ENCODE measurements at regions not wholly inside any gene's neighbourhood (a gene's known extent, or its start where the extent isn't known, plus 50 kb on each side); places are given as distances from the start of the nearest gene placed in this dataset.
A peak's percentile ranks its signal among the peaks of the same experiment; 100 is the strongest.

DNA sequence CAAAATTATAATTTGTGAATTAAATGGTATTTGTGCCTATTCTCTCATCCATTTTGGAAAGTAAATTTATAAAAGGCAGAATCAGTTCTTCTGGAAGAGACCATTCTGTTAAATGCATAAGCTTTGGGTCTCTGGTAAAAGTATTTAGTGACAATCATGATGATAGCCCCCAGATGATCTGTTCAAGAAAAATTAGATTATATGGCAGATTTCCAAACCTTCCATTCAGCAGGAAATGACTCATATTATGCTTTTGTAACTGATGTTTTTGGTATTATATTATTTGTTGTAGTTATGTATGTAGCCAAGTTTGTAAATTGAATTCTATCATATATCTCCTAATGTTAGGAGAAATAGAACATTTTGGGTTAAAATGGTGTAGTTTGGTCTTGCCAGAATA is 340.8 kb upstream of the DPH6 start:
- DNase-seq (no peak), ATAC-seq (replicated peaks in 1 of 2) (no peak)
- H3K9me3 Mint-ChIP-seq, result no peaks in the 10 kb centered on the region
- H3K27me3 Mint-ChIP-seq (ENCODE audit: low read depth), result no peaks in the 10 kb centered on the region
- H3K4me1 Mint-ChIP-seq (ENCODE audit: low read depth), result no peaks in the 10 kb centered on the region
- no peaks in the 10 kb centered on the region for H3K36me3 Mint-ChIP-seq (ENCODE audit: insufficient read depth in 2 of 2)
- no peak overlapping the region for H3K4me3 Mint-ChIP-seq
- H3K27ac Mint-ChIP-seq, result no peak overlapping the region

DNA sequence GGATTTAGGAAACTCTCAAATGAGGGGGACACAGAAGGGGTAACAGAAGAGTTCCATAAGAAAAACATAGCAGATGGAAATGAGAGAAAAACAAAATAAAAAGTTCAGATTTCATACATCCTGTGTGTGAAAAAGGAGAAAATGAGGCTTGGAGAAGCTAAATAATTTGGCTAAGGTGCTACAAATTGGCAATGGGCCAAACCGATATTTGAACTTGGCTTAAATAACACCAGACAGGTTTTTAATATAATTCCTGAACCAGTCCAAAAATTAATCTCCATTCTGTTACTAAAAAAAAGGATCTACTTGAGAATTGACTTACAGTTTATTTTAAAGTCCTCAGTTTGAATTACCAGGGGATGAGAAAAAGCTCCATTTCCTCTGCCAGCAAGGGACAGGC is 342.9 kb upstream of the DPH6 start:
- no peak for DNase-seq
- Mint-ChIP-seq H3K27me3 (ENCODE audit: low read depth) (no peaks in the 10 kb centered on the region), H3K9me3 (no peaks in the 10 kb centered on the region), H3K27ac (no peak overlapping the region), H3K36me3 (ENCODE audit: insufficient read depth in 2 of 2) (no peaks in the 10 kb centered on the region), H3K4me3 (no peak overlapping the region), H3K4me1 (ENCODE audit: low read depth) (no peaks in the 10 kb centered on the region)
- ATAC-seq (replicated peaks in 1 of 2), result no peak

DNA sequence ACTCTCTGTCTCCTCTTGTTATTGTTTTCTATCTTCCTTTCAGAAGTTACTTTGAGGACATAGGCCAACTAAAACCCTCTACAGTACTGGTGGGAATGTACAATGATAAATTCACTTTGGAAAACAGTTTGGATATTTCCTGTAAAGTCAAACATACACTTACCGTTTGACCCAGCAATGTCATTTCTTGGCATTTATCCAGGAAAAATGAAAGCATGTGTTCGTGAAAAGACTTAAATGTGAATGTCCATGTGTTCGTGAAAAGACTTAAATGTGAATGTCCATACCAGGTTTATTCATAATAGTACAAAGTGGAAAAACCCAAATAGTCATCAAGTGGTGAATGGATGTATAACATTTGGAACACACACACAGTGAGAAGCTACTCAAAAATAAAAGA is 361.5 kb upstream of the DPH6 start:
- Mint-ChIP-seq H3K9me3 (peaks cover 0 to 2% of the 10 kb centered on the region in 2 donors), H3K4me1 (ENCODE audit: low read depth) (no peaks in the 10 kb centered on the region), H3K27ac (no peak overlapping the region), H3K4me3 (no peak overlapping the region), H3K27me3 (ENCODE audit: low read depth) (no peaks in the 10 kb centered on the region), H3K36me3 (ENCODE audit: insufficient read depth in 2 of 2) (no peaks in the 10 kb centered on the region)
- DNase-seq (no peak), ATAC-seq (replicated peaks in 1 of 2) (no peak)

DNA sequence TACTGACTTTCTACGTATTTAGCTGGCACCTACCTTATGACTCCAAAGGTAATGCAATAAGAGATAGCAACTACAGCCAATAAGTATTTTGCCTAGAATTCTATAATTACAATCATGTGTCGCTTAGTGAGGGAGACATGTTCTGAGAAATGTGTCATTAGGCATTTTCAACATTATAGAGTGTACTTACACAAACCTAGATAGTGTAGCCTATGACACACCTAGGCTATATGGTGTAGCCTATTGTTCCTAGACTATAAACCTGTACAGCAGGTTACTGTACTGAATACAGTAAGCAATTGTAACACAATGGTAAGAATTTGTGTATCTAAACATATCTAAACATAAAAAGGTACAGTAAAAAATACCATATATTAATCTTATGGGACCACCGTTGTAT is 363.4 kb upstream of the DPH6 start:
- no peaks in the 10 kb centered on the region for H3K9me3 Mint-ChIP-seq
- no peak overlapping the region for H3K4me3 Mint-ChIP-seq
- no peak for DNase-seq
- no peaks in the 10 kb centered on the region for H3K36me3 Mint-ChIP-seq (ENCODE audit: insufficient read depth in 2 of 2)
- H3K27ac Mint-ChIP-seq, result no peak overlapping the region
- no peaks in the 10 kb centered on the region for H3K4me1 Mint-ChIP-seq (ENCODE audit: low read depth)
- H3K27me3 Mint-ChIP-seq (ENCODE audit: low read depth), result no peaks in the 10 kb centered on the region
- ATAC-seq (replicated peaks in 1 of 2), result no peak

DNA sequence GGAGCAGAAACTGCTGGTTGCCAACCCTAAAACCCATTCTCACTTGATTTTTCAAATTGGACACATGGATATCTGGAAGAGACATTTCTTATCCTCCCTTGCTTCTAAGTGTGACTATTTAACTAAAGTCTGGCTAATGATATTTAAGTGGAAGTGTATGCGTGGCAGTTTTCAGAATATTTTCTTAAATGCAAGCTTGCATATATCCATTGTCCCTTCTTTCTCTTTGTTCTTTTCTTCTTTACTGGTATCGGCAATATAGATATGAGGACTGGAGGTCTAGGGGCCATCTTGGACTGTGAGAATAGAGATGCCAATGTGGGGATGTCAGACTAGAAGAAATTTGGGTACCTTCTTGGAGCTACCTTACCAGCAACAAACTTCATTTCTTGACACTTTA is 364.3 kb upstream of the DPH6 start:
- Mint-ChIP-seq H3K36me3 (ENCODE audit: insufficient read depth in 2 of 2) (peaks cover 0 to 2% of the 10 kb centered on the region in 2 donors), H3K27me3 (ENCODE audit: low read depth) (no peaks in the 10 kb centered on the region), H3K27ac (no peak overlapping the region), H3K4me3 (no peak overlapping the region), H3K4me1 (ENCODE audit: low read depth) (no peaks in the 10 kb centered on the region), H3K9me3 (peaks cover 3 to 4% of the 10 kb centered on the region in 2 donors)
- DNase-seq (no peak), ATAC-seq (replicated peaks in 1 of 2) (no peak)

- no peak overlapping the region for H3K4me3 Mint-ChIP-seq
- DNase-seq, result no peak
- H3K36me3 Mint-ChIP-seq (ENCODE audit: insufficient read depth in 2 of 2), result peaks cover 0 to 2% of the 10 kb centered on the region in 2 donors
- H3K4me1 Mint-ChIP-seq (ENCODE audit: low read depth), result no peaks in the 10 kb centered on the region
- H3K27me3 Mint-ChIP-seq (ENCODE audit: low read depth), result no peaks in the 10 kb centered on the region
- peaks cover 3 to 6% of the 10 kb centered on the region in 2 donors for H3K9me3 Mint-ChIP-seq
- no peak overlapping the region for H3K27ac Mint-ChIP-seq
- no peak for ATAC-seq (replicated peaks in 1 of 2)
Measured at GRCh38 chr15:35911052-35911777, 365.2 kb upstream of the DPH6 start.

DNA sequence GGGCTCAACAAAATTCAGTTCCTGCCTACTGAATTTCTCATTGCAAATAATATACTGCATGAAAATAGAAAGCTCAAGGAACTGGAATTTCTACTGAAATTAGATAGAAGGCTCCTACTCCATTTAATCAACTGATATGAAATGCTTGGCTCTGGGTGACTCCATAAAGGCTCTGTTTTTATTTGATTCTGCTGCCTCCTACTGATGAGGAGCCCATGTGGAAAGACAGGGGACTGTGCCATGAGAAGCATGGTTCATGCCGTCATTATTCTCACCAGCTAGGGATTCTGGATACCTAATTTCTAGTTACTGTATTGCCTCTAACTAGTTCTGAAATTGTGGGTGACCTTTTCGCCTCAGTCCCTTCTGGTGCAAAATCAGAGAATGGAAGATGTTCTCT is 366.2 kb upstream of the DPH6 start:
- DNase-seq (no peak), ATAC-seq (replicated peaks in 1 of 2) (no peak)
- H3K4me3 Mint-ChIP-seq, result no peak overlapping the region
- peaks cover 0 to 2% of the 10 kb centered on the region in 2 donors for H3K36me3 Mint-ChIP-seq (ENCODE audit: insufficient read depth in 2 of 2)
- H3K9me3 Mint-ChIP-seq, result peaks cover 3 to 6% of the 10 kb centered on the region in 2 donors
- H3K27me3 Mint-ChIP-seq (ENCODE audit: low read depth), result no peaks in the 10 kb centered on the region
- no peak overlapping the region for H3K27ac Mint-ChIP-seq
- H3K4me1 Mint-ChIP-seq (ENCODE audit: low read depth), result no peaks in the 10 kb centered on the region

GRCh38 chr15:35914573-35914972 is 368.6 kb upstream of the DPH6 start:
- Mint-ChIP-seq H3K4me1 (ENCODE audit: low read depth) (no peaks in the 10 kb centered on the region), H3K9me3 (peaks cover 5 to 13% of the 10 kb centered on the region in 2 donors), H3K27ac (no peak overlapping the region), H3K36me3 (ENCODE audit: insufficient read depth in 2 of 2) (peaks cover 0 to 2% of the 10 kb centered on the region in 2 donors), H3K4me3 (no peak overlapping the region), H3K27me3 (ENCODE audit: low read depth) (no peaks in the 10 kb centered on the region)
- ATAC-seq (replicated peaks in 1 of 2) (no peak), DNase-seq (no peak)

DNA sequence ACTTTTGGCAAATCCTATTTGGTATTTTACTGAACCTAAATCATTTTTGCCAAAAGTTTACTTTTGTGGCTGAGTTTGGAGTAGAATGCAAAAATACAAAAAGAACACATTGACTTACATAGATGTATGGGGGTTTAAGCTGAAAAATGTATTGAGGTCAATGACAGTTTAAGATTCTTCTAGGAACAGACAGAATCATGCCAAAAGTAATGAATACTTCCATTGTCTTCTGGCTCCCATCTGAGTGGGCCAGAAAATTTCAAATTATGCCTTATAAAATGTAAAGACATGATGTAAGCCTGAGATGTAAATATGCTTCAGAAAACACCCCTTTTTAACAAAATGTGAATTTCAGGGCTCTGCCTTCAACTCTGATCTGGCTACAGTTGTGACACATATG is 375.1 kb upstream of the DPH6 start:
- ATAC-seq (replicated peaks in 1 of 2), result no peak
- H3K9me3 Mint-ChIP-seq, result peaks cover 2 to 7% of the 10 kb centered on the region in 2 donors

GRCh38 chr15:35925275-35926006 is 379.5 kb upstream of the DPH6 start:
- Mint-ChIP-seq H3K27ac (no peak overlapping the region), H3K36me3 (ENCODE audit: insufficient read depth in 2 of 2) (no peaks in the 10 kb centered on the region), H3K4me1 (ENCODE audit: low read depth) (no peaks in the 10 kb centered on the region), H3K27me3 (ENCODE audit: low read depth) (no peaks in the 10 kb centered on the region), H3K4me3 (no peak overlapping the region), H3K9me3 (peaks cover 0 to 3% of the 10 kb centered on the region in 2 donors)
- DNase-seq (no peak), ATAC-seq (replicated peaks in 1 of 2) (no peak)

More for the DNA sequence above, 375.1 kb upstream of the DPH6 start:
- no peaks in the 10 kb centered on the region for H3K27me3 Mint-ChIP-seq (ENCODE audit: low read depth)
- no peaks in the 10 kb centered on the region for H3K4me1 Mint-ChIP-seq (ENCODE audit: low read depth)
- H3K36me3 Mint-ChIP-seq (ENCODE audit: insufficient read depth in 2 of 2), result no peaks in the 10 kb centered on the region
- no peak overlapping the region for H3K4me3 Mint-ChIP-seq
- no peak overlapping the region for H3K27ac Mint-ChIP-seq
- DNase-seq, result no peak

DNA sequence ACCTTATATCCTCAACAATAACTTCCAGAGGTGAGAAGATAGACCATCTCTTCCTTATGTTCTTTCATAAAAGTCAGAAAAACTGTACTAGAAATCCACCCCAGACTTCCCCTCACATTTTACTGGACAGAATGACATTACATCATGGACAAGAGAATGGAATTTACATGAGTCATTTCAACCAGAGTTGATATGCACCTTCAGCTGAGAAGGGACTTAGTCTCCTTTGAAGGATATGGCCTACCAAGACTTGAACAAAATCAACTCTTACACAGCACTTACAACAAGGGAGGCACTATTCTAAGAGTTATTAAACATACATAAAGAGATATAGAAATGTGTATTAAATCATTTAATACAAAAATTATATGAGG is 380.0 kb upstream of the DPH6 start:
- H3K4me1 Mint-ChIP-seq (ENCODE audit: low read depth), result no peaks in the 10 kb centered on the region
- no peaks in the 10 kb centered on the region for H3K36me3 Mint-ChIP-seq (ENCODE audit: insufficient read depth in 2 of 2)
- H3K4me3 Mint-ChIP-seq, result no peak overlapping the region
- peaks cover 0 to 4% of the 10 kb centered on the region in 2 donors for H3K9me3 Mint-ChIP-seq
- H3K27me3 Mint-ChIP-seq (ENCODE audit: low read depth), result no peaks in the 10 kb centered on the region
- no peak overlapping the region for H3K27ac Mint-ChIP-seq
- ATAC-seq (replicated peaks in 1 of 2), result no peak
- DNase-seq, result no peak

GRCh38 chr15:35928847-35929246 is 382.9 kb upstream of the DPH6 start:
- DNase-seq (no peak), ATAC-seq (replicated peaks in 1 of 2) (no peak)
- no peak overlapping the region for H3K27ac Mint-ChIP-seq
- no peaks in the 10 kb centered on the region for H3K4me1 Mint-ChIP-seq (ENCODE audit: low read depth)
- no peak overlapping the region for H3K4me3 Mint-ChIP-seq
- H3K9me3 Mint-ChIP-seq, result peaks cover 0 to 4% of the 10 kb centered on the region in 2 donors
- no peaks in the 10 kb centered on the region for H3K36me3 Mint-ChIP-seq (ENCODE audit: insufficient read depth in 2 of 2)
- H3K27me3 Mint-ChIP-seq (ENCODE audit: low read depth), result no peaks in the 10 kb centered on the region

GRCh38 chr15:35929740-35930444 is 383.9 kb upstream of the DPH6 start:
- no peaks in the 10 kb centered on the region for H3K4me1 Mint-ChIP-seq (ENCODE audit: low read depth)
- ATAC-seq (replicated peaks in 1 of 2) (peak in 1 of 2 donors; percentile 19), DNase-seq (no peak)
- no peaks in the 10 kb centered on the region for H3K27me3 Mint-ChIP-seq (ENCODE audit: low read depth)
- no peaks in the 10 kb centered on the region for H3K36me3 Mint-ChIP-seq (ENCODE audit: insufficient read depth in 2 of 2)
- H3K27ac Mint-ChIP-seq, result no peak overlapping the region
- H3K9me3 Mint-ChIP-seq, result peaks cover 0 to 4% of the 10 kb centered on the region in 2 donors
- no peak overlapping the region for H3K4me3 Mint-ChIP-seq
